Sigmoid colon (tissue), 6 donors: ENCODE measurements at regions not wholly inside any gene's neighbourhood (a gene's known extent, or its start where the extent isn't known, plus 50 kb on each side); places are given as distances from the start of the nearest gene placed in this dataset.

Experiments used
- DNase-seq: peaks from one replicate; pipeline ENCODE4 v3.0.0-alpha.2; 2019
- H3K27ac ChIP-seq, 4 donors: fragments of 200-600 bp; sonication (generic); one replicate each; pipeline ENCODE4 v1.5.1; 2016 to 2019; ENCODE audit warnings: mild to moderate bottlenecking in 1 of 4
- H3K27me3 ChIP-seq, 3 donors: fragments of 200-600 bp; sonication (generic); one replicate each; pipeline ENCODE4 v1.5.1; 2019; ENCODE audit warnings: mild to moderate bottlenecking in 1 of 3
- H3K36me3 ChIP-seq, 4 donors: fragments of 200-600 bp; sonication (generic); one replicate each; pipeline ENCODE4 v1.5.1; 2016 to 2019
- H3K4me1 ChIP-seq, 4 donors: fragments of 200-600 bp; sonication (generic); one replicate each; pipeline ENCODE4 v1.5.1; 2017 to 2019
- H3K4me3 ChIP-seq, 4 donors: fragments of 200-600 bp; sonication (generic); one replicate each; pipeline ENCODE4 v1.5.1; 2017 to 2019; ENCODE audit warnings: mild to moderate bottlenecking in 2 of 4, moderate library complexity in 1 of 4
- H3K9me3 ChIP-seq, 4 donors: fragments of 200-600 bp in 3 of 4; sonication (generic) in 3 of 4; one replicate each; pipeline versions ENCODE4 v1.5.1 to v1.6.1; 2013 to 2019
- EP300 ChIP-seq, 4 donors: sonication (generic); formaldehyde crosslinking; IDR thresholded peaks; one replicate each; pipeline ENCODE4 v1.6.1; 2017; ENCODE audit warnings: antibody characterized with exemption in 4 of 4
- POLR2A ChIP-seq, 2 donors: fragments of 450-650 bp; IDR thresholded peaks; one replicate each; pipeline ENCODE4 v1.6.1; 2016; ENCODE audit warnings: antibody characterized with exemption in 2 of 2, mild to moderate bottlenecking in 2 of 2, moderate library complexity in 2 of 2
- POLR2AphosphoS5 ChIP-seq, 4 donors: sonication (generic); formaldehyde crosslinking; IDR thresholded peaks; one replicate each; pipeline ENCODE4 v1.6.1; 2017; ENCODE audit warnings: antibody characterized with exemption in 4 of 4
- WGBS, 2 donors: extraction: QIAGEN DNeasy Blood & Tissue Kit; methylation state at CpG; one replicate each; pipeline ENCODE4 v1.1.7; 2013; 5-methylcytosine and 5-hydroxymethylcytosine counted together
- intact Hi-C: fragments of 100-400 bp; cut with DNase I; formaldehyde crosslinking; loops from one replicate; pipeline ENCODE4 v1.15.1; 2023
- TF ChIP-seq, protein P1 (sequence below), 4 experiments: fragments of 450-650 bp in 3 of 4; fragments of 200-600 bp in 1 of 4; IDR thresholded peaks; one replicate each; pipeline ENCODE4 v1.5.1; 2016 to 2019; ENCODE audit warnings: antibody characterized with exemption in 4 of 4, mild to moderate bottlenecking in 3 of 4, moderate library complexity in 2 of 4
- donor health status: healthy with polysubstance abuse.
- donor health status: healthy.

DNA sequence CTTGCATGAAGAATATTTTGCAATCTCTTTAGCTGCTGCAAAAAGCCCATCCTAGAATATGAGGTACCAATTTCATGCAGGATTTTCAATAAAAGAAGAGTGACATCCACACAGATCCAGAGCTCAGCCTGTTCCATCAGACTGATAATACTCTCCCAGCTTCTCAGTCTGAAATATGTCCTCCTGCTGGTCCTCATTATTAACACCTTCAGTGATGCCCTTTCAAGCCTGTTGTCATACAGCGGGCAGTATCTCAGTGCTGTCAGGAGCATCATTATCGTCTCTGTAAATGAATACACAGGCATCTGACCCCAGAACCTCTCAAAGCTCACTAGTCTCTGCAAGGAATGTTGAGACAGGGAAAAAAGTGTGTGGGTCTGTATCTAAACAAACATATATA lies 1387.8 kb downstream of the OTOL1 start:
- Histone ChIP-seq H3K4me3 (no peak overlapping the region), H3K9me3 (no peaks in the 10 kb centered on the region), H3K4me1 (peaks cover 0 to 12% (median 0%) of the 10 kb centered on the region in 4 donors), H3K27ac (no peak overlapping the region), H3K36me3 (no peaks in the 10 kb centered on the region), H3K27me3 (no peaks in the 10 kb centered on the region)
- TF ChIP-seq, protein P1, sequence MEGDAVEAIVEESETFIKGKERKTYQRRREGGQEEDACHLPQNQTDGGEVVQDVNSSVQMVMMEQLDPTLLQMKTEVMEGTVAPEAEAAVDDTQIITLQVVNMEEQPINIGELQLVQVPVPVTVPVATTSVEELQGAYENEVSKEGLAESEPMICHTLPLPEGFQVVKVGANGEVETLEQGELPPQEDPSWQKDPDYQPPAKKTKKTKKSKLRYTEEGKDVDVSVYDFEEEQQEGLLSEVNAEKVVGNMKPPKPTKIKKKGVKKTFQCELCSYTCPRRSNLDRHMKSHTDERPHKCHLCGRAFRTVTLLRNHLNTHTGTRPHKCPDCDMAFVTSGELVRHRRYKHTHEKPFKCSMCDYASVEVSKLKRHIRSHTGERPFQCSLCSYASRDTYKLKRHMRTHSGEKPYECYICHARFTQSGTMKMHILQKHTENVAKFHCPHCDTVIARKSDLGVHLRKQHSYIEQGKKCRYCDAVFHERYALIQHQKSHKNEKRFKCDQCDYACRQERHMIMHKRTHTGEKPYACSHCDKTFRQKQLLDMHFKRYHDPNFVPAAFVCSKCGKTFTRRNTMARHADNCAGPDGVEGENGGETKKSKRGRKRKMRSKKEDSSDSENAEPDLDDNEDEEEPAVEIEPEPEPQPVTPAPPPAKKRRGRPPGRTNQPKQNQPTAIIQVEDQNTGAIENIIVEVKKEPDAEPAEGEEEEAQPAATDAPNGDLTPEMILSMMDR (IDR thresholded peaks at IDR 0.05) = no peak
- no peak for TF ChIP-seq POLR2AphosphoS5 (IDR thresholded peaks at IDR 0.05)
- no peak for TF ChIP-seq EP300 (IDR thresholded peaks at IDR 0.05)
- TF ChIP-seq POLR2A (IDR thresholded peaks at IDR 0.05) = no peak
- 79% methylated on average over 2 of the region's 2 CpGs; no CpG with 5 or more reads in 1 of the 2 donors for WGBS, 2 donors
- intact Hi-C loops = no loop called here
- DNase-seq = no peak

- TF ChIP-seq POLR2A (IDR thresholded peaks at IDR 0.05) (no peak), POLR2AphosphoS5 (IDR thresholded peaks at IDR 0.05) (no peak)
- H3K4me1 ChIP-seq = no peaks in the 10 kb centered on the region
- WGBS, 2 donors = 64% methylated on average over 6 of the region's 6 CpGs; no CpG with 5 or more reads in 1 of the 2 donors
- no peaks in the 10 kb centered on the region for H3K9me3 ChIP-seq
- no peaks in the 10 kb centered on the region for H3K36me3 ChIP-seq
- H3K27ac ChIP-seq = no peak overlapping the region
- no peaks in the 10 kb centered on the region for H3K27me3 ChIP-seq
- intact Hi-C loops = no loop called here
- H3K4me3 ChIP-seq = no peak overlapping the region
- no peak for DNase-seq
Measured at GRCh38 chr3:162892921-162893793, 1396.5 kb downstream of the OTOL1 start.

- no peaks in the 10 kb centered on the region for H3K27me3 ChIP-seq
- no peaks in the 10 kb centered on the region for H3K36me3 ChIP-seq
- H3K9me3 ChIP-seq = peaks cover 0 to 3% (median 0%) of the 10 kb centered on the region in 4 donors
- H3K27ac ChIP-seq = no peak overlapping the region
- TF ChIP-seq, protein P1 (IDR thresholded peaks at IDR 0.05) = no peak
- no peak for TF ChIP-seq POLR2A (IDR thresholded peaks at IDR 0.05)
- TF ChIP-seq EP300 (IDR thresholded peaks at IDR 0.05) = no peak
- TF ChIP-seq POLR2AphosphoS5 (IDR thresholded peaks at IDR 0.05) = no peak
- H3K4me3 ChIP-seq = no peak overlapping the region
- H3K4me1 ChIP-seq = no peaks in the 10 kb centered on the region
- no peak for DNase-seq
- intact Hi-C loops = no loop called here
Measured at GRCh38 chr3:162897291-162897690, 1400.7 kb downstream of the OTOL1 start.

DNA sequence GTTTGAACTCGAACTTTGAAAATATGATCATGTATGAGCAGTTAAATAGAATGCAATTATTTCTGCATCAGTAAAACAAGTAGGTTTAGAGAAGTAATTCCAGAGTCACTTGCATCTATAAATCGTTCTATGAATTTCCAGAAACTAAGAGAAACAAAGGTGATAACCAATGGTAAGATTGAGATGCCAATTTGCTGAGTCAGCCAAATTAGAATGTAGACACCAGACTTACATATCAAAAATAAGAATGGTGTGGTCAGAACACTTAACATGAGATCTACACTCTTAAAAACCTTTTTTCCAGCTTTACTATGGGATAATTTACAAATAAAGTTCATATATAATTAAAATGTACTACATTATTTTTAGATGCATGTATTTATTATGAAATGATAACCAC lies 1435.9 kb downstream of the OTOL1 start:
- TF ChIP-seq, protein P1 (IDR thresholded peaks at IDR 0.05) = no peak
- no peak for TF ChIP-seq POLR2AphosphoS5 (IDR thresholded peaks at IDR 0.05)
- TF ChIP-seq POLR2A (IDR thresholded peaks at IDR 0.05) = no peak
- no peak for TF ChIP-seq EP300 (IDR thresholded peaks at IDR 0.05)
- intact Hi-C loops = no loop called here
- no peaks in the 10 kb centered on the region for H3K36me3 ChIP-seq
- no peaks in the 10 kb centered on the region for H3K27me3 ChIP-seq
- WGBS, 2 donors = 60 to 79% methylated on average over 2 of the region's 2 CpGs
- H3K9me3 ChIP-seq = no peaks in the 10 kb centered on the region
- no peak for DNase-seq
- peaks cover 0 to 4% (median 2%) of the 10 kb centered on the region in 4 donors for H3K4me1 ChIP-seq
- no peak overlapping the region for H3K4me3 ChIP-seq
- no peak overlapping the region for H3K27ac ChIP-seq

- no peak overlapping the region for H3K4me3 ChIP-seq
- TF ChIP-seq EP300 (IDR thresholded peaks at IDR 0.05) = no peak
- no peaks in the 10 kb centered on the region for H3K9me3 ChIP-seq
- no peaks in the 10 kb centered on the region for H3K36me3 ChIP-seq
- 70 to 85% methylated on average over 2 of the region's 2 CpGs for WGBS, 2 donors
- intact Hi-C loops = no loop called here
- H3K27ac ChIP-seq = no peak overlapping the region
- H3K4me1 ChIP-seq = peaks cover 0 to 9% (median 4%) of the 10 kb centered on the region in 4 donors
- DNase-seq = no peak
- H3K27me3 ChIP-seq = no peaks in the 10 kb centered on the region
Measured at GRCh38 chr3:162933656-162934055, 1437.0 kb downstream of the OTOL1 start.
